Naive B cell (primary cell): ENCODE measurements at regions not wholly inside any gene's neighbourhood (a gene's known extent, or its start where the extent isn't known, plus 50 kb on each side); places are given as distances from the start of the nearest gene placed in this dataset.
A peak's percentile ranks its signal among the peaks of the same experiment; 100 is the strongest.

Source experiments
- ATAC-seq, 2 donors: fragments of 150-1000 bp; cut with Tn5 transposase; 2 replicates each; pipeline ENCODE4 v1.10.0; 2021; ENCODE audit warnings: low read depth in 2 of 2, mild to moderate bottlenecking in 2 of 2, moderate library complexity in 2 of 2
- DNase-seq: peaks from one replicate; pipeline ENCODE4 v3.0.0; 2022
- H3K27ac Mint-ChIP-seq, 6 donors: one replicate each; pipeline ENCODE4 v1.8.0; 2020 to 2022; ENCODE audit warnings: mild to moderate bottlenecking in 6 of 6, mixed read lengths in 6 of 6, moderate library complexity in 5 of 6, inconsistent platforms in 2 of 6
- H3K27me3 Mint-ChIP-seq, 3 donors: one replicate each; pipeline ENCODE4 v1.8.0; 2021 to 2022; ENCODE audit warnings: mixed read lengths in 3 of 3, mild to moderate bottlenecking in 1 of 3
- H3K36me3 Mint-ChIP-seq, 2 donors: one replicate each; pipeline ENCODE4 v1.8.0; 2020 to 2022; ENCODE audit warnings: mixed read lengths in 2 of 2, inconsistent platforms in 1 of 2, mild to moderate bottlenecking in 1 of 2
- H3K4me1 Mint-ChIP-seq, 3 donors: one replicate each; pipeline ENCODE4 v1.8.0; 2020 to 2022; ENCODE audit warnings: mixed read lengths in 3 of 3, inconsistent platforms in 1 of 3, mild to moderate bottlenecking in 1 of 3, moderate library complexity in 1 of 3
- H3K4me3 Mint-ChIP-seq, 8 donors: one replicate each; pipeline ENCODE4 v1.8.0; 2020 to 2022; ENCODE audit warnings: mild to moderate bottlenecking in 8 of 8, mixed read lengths in 8 of 8, moderate library complexity in 8 of 8, inconsistent platforms in 2 of 8
- H3K9me3 Mint-ChIP-seq, 7 donors: one replicate each; pipeline ENCODE4 v1.8.0; 2020 to 2022; ENCODE audit warnings: mixed read lengths in 7 of 7, mild to moderate bottlenecking in 5 of 7, inconsistent platforms in 2 of 7, moderate library complexity in 1 of 7

- Mint-ChIP-seq H3K4me3 (no peak overlapping the region), H3K27ac (no peak overlapping the region), H3K36me3 (peaks cover 0 to 5% of the 10 kb centered on the region in 2 donors), H3K9me3 (peaks cover 0 to 15% (median 6%) of the 10 kb centered on the region in 7 donors), H3K27me3 (peaks cover 0 to 3% (median 0%) of the 10 kb centered on the region in 3 donors), H3K4me1 (no peaks in the 10 kb centered on the region)
- DNase-seq, result no peak
- no peak for ATAC-seq
Measured at GRCh38 chr6:121020656-121021055, 313.6 kb downstream of the TBC1D32 start.

- Mint-ChIP-seq H3K9me3 (peaks cover 1 to 10% (median 4%) of the 10 kb centered on the region in 7 donors), H3K4me3 (no peak overlapping the region), H3K4me1 (no peaks in the 10 kb centered on the region), H3K36me3 (peaks cover 0 to 4% of the 10 kb centered on the region in 2 donors), H3K27ac (no peak overlapping the region), H3K27me3 (no peaks in the 10 kb centered on the region)
- no peak for DNase-seq
- ATAC-seq, result no peak
Measured at GRCh38 chr6:121008553-121008952, 325.7 kb downstream of the TBC1D32 start.

GRCh38 chr6:121006024-121006423 lies 328.3 kb downstream of the TBC1D32 start:
- DNase-seq, result no peak
- Mint-ChIP-seq H3K4me3 (no peak overlapping the region), H3K4me1 (no peaks in the 10 kb centered on the region), H3K36me3 (no peaks in the 10 kb centered on the region), H3K27ac (no peak overlapping the region), H3K9me3 (peaks cover 4 to 25% (median 10%) of the 10 kb centered on the region in 7 donors), H3K27me3 (no peaks in the 10 kb centered on the region)
- no peak for ATAC-seq

- H3K36me3 Mint-ChIP-seq, result no peaks in the 10 kb centered on the region
- ATAC-seq (no peak), DNase-seq (no peak)
- no peak overlapping the region for H3K27ac Mint-ChIP-seq
- peaks cover 0 to 25% (median 14%) of the 10 kb centered on the region in 7 donors for H3K9me3 Mint-ChIP-seq
- H3K4me3 Mint-ChIP-seq, result no peak overlapping the region
- no peaks in the 10 kb centered on the region for H3K4me1 Mint-ChIP-seq
- H3K27me3 Mint-ChIP-seq, result no peaks in the 10 kb centered on the region
Measured at GRCh38 chr6:121000381-121000780, 333.9 kb downstream of the TBC1D32 start.

GRCh38 chr6:120996340-120996739 lies 337.9 kb downstream of the TBC1D32 start:
- Mint-ChIP-seq H3K27ac (no peak overlapping the region), H3K9me3 (peaks cover 0 to 3% (median 0%) of the 10 kb centered on the region in 7 donors), H3K4me1 (no peaks in the 10 kb centered on the region), H3K4me3 (no peak overlapping the region), H3K36me3 (no peaks in the 10 kb centered on the region), H3K27me3 (peaks cover 0 to 7% (median 6%) of the 10 kb centered on the region in 3 donors)
- DNase-seq, result no peak
- ATAC-seq, result no peak

- Mint-ChIP-seq H3K9me3 (peaks cover 0 to 3% (median 0%) of the 10 kb centered on the region in 7 donors), H3K36me3 (no peaks in the 10 kb centered on the region), H3K4me3 (no peak overlapping the region), H3K27ac (no peak overlapping the region), H3K4me1 (no peaks in the 10 kb centered on the region), H3K27me3 (peaks cover 0 to 7% (median 6%) of the 10 kb centered on the region in 3 donors)
- DNase-seq (no peak), ATAC-seq (no peak)
Measured at GRCh38 chr6:120994573-120994967, 339.7 kb downstream of the TBC1D32 start.

GRCh38 chr6:120993929-120994572 lies 340.2 kb downstream of the TBC1D32 start:
- no peak overlapping the region for H3K27ac Mint-ChIP-seq
- no peak overlapping the region for H3K4me3 Mint-ChIP-seq
- no peaks in the 10 kb centered on the region for H3K36me3 Mint-ChIP-seq
- no peaks in the 10 kb centered on the region for H3K9me3 Mint-ChIP-seq
- DNase-seq, result no peak
- no peak for ATAC-seq
- H3K4me1 Mint-ChIP-seq, result no peaks in the 10 kb centered on the region
- H3K27me3 Mint-ChIP-seq, result peaks cover 0 to 7% (median 6%) of the 10 kb centered on the region in 3 donors

- Mint-ChIP-seq H3K9me3 (peaks cover 0 to 1% (median 0%) of the 10 kb centered on the region in 7 donors), H3K4me3 (no peak overlapping the region), H3K27me3 (peaks cover 0 to 7% (median 6%) of the 10 kb centered on the region in 3 donors), H3K36me3 (no peaks in the 10 kb centered on the region), H3K27ac (no peak overlapping the region), H3K4me1 (no peaks in the 10 kb centered on the region)
- ATAC-seq, result no peak
- DNase-seq, result no peak
Measured at GRCh38 chr6:120992257-120992656, 342.0 kb downstream of the TBC1D32 start.

- Mint-ChIP-seq H3K4me3 (no peak overlapping the region), H3K36me3 (no peaks in the 10 kb centered on the region), H3K27me3 (peaks cover 0 to 7% (median 6%) of the 10 kb centered on the region in 3 donors), H3K4me1 (no peaks in the 10 kb centered on the region), H3K27ac (no peak overlapping the region), H3K9me3 (peaks cover 0 to 3% (median 0%) of the 10 kb centered on the region in 7 donors)
- DNase-seq (no peak), ATAC-seq (no peak)
Measured at GRCh38 chr6:120990866-120991265, 343.4 kb downstream of the TBC1D32 start.

GRCh38 chr6:120981835-120982234 lies 352.4 kb downstream of the TBC1D32 start:
- ATAC-seq, result no peak
- no peak for DNase-seq
- H3K36me3 Mint-ChIP-seq, result no peaks in the 10 kb centered on the region
- H3K27me3 Mint-ChIP-seq, result peaks cover 0 to 4% (median 0%) of the 10 kb centered on the region in 3 donors
- H3K9me3 Mint-ChIP-seq, result peaks cover 0 to 2% (median 0%) of the 10 kb centered on the region in 7 donors
- no peak overlapping the region for H3K27ac Mint-ChIP-seq
- no peaks in the 10 kb centered on the region for H3K4me1 Mint-ChIP-seq
- H3K4me3 Mint-ChIP-seq, result no peak overlapping the region

GRCh38 chr6:120966321-120966720 lies 368.0 kb downstream of the TBC1D32 start:
- no peak for ATAC-seq
- Mint-ChIP-seq H3K27ac (no peak overlapping the region), H3K36me3 (no peaks in the 10 kb centered on the region), H3K4me3 (no peak overlapping the region), H3K27me3 (peaks cover 0 to 6% (median 0%) of the 10 kb centered on the region in 3 donors), H3K4me1 (no peaks in the 10 kb centered on the region), H3K9me3 (peaks cover 0 to 8% (median 0%) of the 10 kb centered on the region in 7 donors)
- no peak for DNase-seq

- H3K36me3 Mint-ChIP-seq, result no peaks in the 10 kb centered on the region
- ATAC-seq (no peak), DNase-seq (no peak)
- H3K9me3 Mint-ChIP-seq, result peaks cover 0 to 8% (median 0%) of the 10 kb centered on the region in 7 donors
- H3K27me3 Mint-ChIP-seq, result peaks cover 0 to 6% (median 0%) of the 10 kb centered on the region in 3 donors
- no peaks in the 10 kb centered on the region for H3K4me1 Mint-ChIP-seq
- H3K27ac Mint-ChIP-seq, result no peak overlapping the region
- H3K4me3 Mint-ChIP-seq, result no peak overlapping the region
Measured at GRCh38 chr6:120965814-120966213, 368.5 kb downstream of the TBC1D32 start.

- Mint-ChIP-seq H3K4me1 (no peaks in the 10 kb centered on the region), H3K27ac (no peak overlapping the region), H3K27me3 (no peaks in the 10 kb centered on the region), H3K4me3 (no peak overlapping the region), H3K36me3 (no peaks in the 10 kb centered on the region), H3K9me3 (no peaks in the 10 kb centered on the region)
- ATAC-seq, result no peak
- DNase-seq, result no peak
Measured at GRCh38 chr6:120960761-120961160, 373.5 kb downstream of the TBC1D32 start.

GRCh38 chr6:120954111-120954510 lies 380.2 kb downstream of the TBC1D32 start:
- no peak for ATAC-seq
- Mint-ChIP-seq H3K9me3 (no peaks in the 10 kb centered on the region), H3K27ac (peak overlapping the region in 1 of 6 donors; percentile 47), H3K4me3 (no peak overlapping the region), H3K36me3 (no peaks in the 10 kb centered on the region), H3K27me3 (no peaks in the 10 kb centered on the region), H3K4me1 (no peaks in the 10 kb centered on the region)
- DNase-seq, result no peak
